H9 (cell line): ENCODE measurements at regions not wholly inside any gene's neighbourhood (a gene's known extent, or its start where the extent isn't known, plus 50 kb on each side); places are given as distances from the start of the nearest gene placed in this dataset.

ENCODE experiments used
- DNase-seq: peaks from one replicate; pipeline ENCODE4 v3.0.0-alpha.2; 2017
- H2AFZ ChIP-seq: one replicate; pipeline ENCODE4 v1.6.1; 2013; ENCODE audit warnings: mild to moderate bottlenecking, low read length, control low read depth, moderate library complexity
- H2AK5ac ChIP-seq: 2 replicates; pipeline ENCODE4 v1.6.1; 2013; ENCODE audit warnings: low read length, control low read depth, mixed read lengths; ENCODE audit not compliant: insufficient read length
- H2BK120ac ChIP-seq: one replicate; pipeline ENCODE4 v1.6.1; 2013; ENCODE audit warnings: low read depth, mild to moderate bottlenecking, low read length, control low read depth, inconsistent platforms; ENCODE audit not compliant: poor library complexity, severe bottlenecking
- H2BK12ac ChIP-seq: 2 replicates; pipeline ENCODE4 v1.6.1; 2013; ENCODE audit warnings: low read length, control low read depth, mixed read lengths, low read depth; ENCODE audit not compliant: insufficient read length
- H2BK15ac ChIP-seq: 2 replicates; pipeline ENCODE4 v1.6.1; 2013; ENCODE audit warnings: low read depth, low read length, control low read depth
- H2BK20ac ChIP-seq: one replicate; pipeline ENCODE4 v1.6.1; 2013; ENCODE audit warnings: low read depth, mild to moderate bottlenecking, low read length, control low read depth, inconsistent platforms; ENCODE audit not compliant: poor library complexity, severe bottlenecking
- H2BK5ac ChIP-seq: 2 replicates; pipeline ENCODE4 v1.6.1; 2013; ENCODE audit warnings: low read length, control low read depth, mixed read lengths; ENCODE audit not compliant: insufficient read length
- H3K14ac ChIP-seq: 2 replicates; pipeline ENCODE4 v1.6.1; 2013; ENCODE audit warnings: low read length, control low read depth; ENCODE audit not compliant: insufficient read depth
- H3K18ac ChIP-seq: 2 replicates; pipeline ENCODE4 v1.6.1; 2013; ENCODE audit warnings: low read depth, mild to moderate bottlenecking, mixed read lengths, low read length, control low read depth; ENCODE audit not compliant: insufficient read length
- H3K23ac ChIP-seq: 2 replicates; pipeline ENCODE4 v1.6.1; 2013; ENCODE audit warnings: low read length, control low read depth, mixed read lengths, low read depth; ENCODE audit not compliant: insufficient read length
- H3K23me2 ChIP-seq: 2 replicates; pipeline ENCODE4 v1.6.1; 2013; ENCODE audit warnings: low read depth, mild to moderate bottlenecking, mixed read lengths, low read length, control low read depth; ENCODE audit not compliant: insufficient read length, poor library complexity, severe bottlenecking
- H3K27ac ChIP-seq: 2 replicates; pipeline ENCODE4 v1.5.1; 2013; ENCODE audit warnings: low read length, control low read depth, mixed read lengths, low read depth; ENCODE audit not compliant: insufficient read length
- H3K27me3 ChIP-seq: 2 replicates; pipeline ENCODE4 v1.6.1; 2013; ENCODE audit warnings: low read length, control low read depth, inconsistent platforms; ENCODE audit not compliant: insufficient read depth
- H3K4ac ChIP-seq: 2 replicates; pipeline ENCODE4 v1.6.1; 2013; ENCODE audit warnings: low read depth, mild to moderate bottlenecking, control low read depth, inconsistent platforms, low read length, moderate library complexity
- H3K4me1 ChIP-seq: 2 replicates; pipeline ENCODE4 v1.6.1; 2013; ENCODE audit warnings: low read length, control low read depth, inconsistent platforms; ENCODE audit not compliant: insufficient read depth
- H3K4me2 ChIP-seq: 2 replicates; pipeline ENCODE4 v1.6.1; 2013; ENCODE audit warnings: low read length, control low read depth, mixed read lengths; ENCODE audit not compliant: insufficient read length, insufficient read depth
- H3K56ac ChIP-seq: 2 replicates; pipeline ENCODE4 v1.6.1; 2013; ENCODE audit warnings: low read depth, mild to moderate bottlenecking, mixed read lengths, low read length, control low read depth; ENCODE audit not compliant: insufficient read length
- H3K79me1 ChIP-seq: 2 replicates; pipeline ENCODE4 v1.6.1; 2013; ENCODE audit warnings: low read depth, mild to moderate bottlenecking, moderate library complexity, low read length, control low read depth, inconsistent platforms; ENCODE audit not compliant: insufficient read depth, poor library complexity, severe bottlenecking
- H3K79me2 ChIP-seq: 2 replicates; pipeline ENCODE4 v1.6.1; 2013; ENCODE audit warnings: low read length, control low read depth, inconsistent platforms; ENCODE audit not compliant: insufficient read depth
- H3K9ac ChIP-seq: 2 replicates; pipeline ENCODE4 v1.6.1; 2013; ENCODE audit warnings: low read length, control low read depth, mixed read lengths; ENCODE audit not compliant: insufficient read length; ENCODE audit errors: extremely low read depth
- H3K9me3 ChIP-seq: one replicate; pipeline ENCODE4 v1.6.1; 2013; ENCODE audit warnings: low read depth, low read length, inconsistent platforms; ENCODE audit not compliant: control insufficient read depth
- H3T11ph ChIP-seq: one replicate; pipeline ENCODE4 v1.6.1; 2013; ENCODE audit warnings: mild to moderate bottlenecking, low read length, control low read depth, inconsistent platforms
- H4K20me1 ChIP-seq: one replicate; pipeline ENCODE4 v1.6.1; 2013; ENCODE audit not compliant: control insufficient read depth, insufficient read length, insufficient read depth
- H4K5ac ChIP-seq: 2 replicates; pipeline ENCODE4 v1.6.1; 2013; ENCODE audit warnings: low read depth, mild to moderate bottlenecking, mixed read lengths, low read length, control low read depth; ENCODE audit not compliant: insufficient read length
- H4K8ac ChIP-seq: replicated peaks from 2 replicates; pipeline ENCODE4 v1.6.1; 2013; ENCODE audit warnings: low read length, control low read depth, mixed read lengths, low read depth; ENCODE audit not compliant: insufficient read length
- H4K91ac ChIP-seq: 2 replicates; pipeline ENCODE4 v1.6.1; 2013; ENCODE audit warnings: low read depth, mild to moderate bottlenecking, moderate library complexity, mixed read lengths, low read length, control low read depth; ENCODE audit not compliant: insufficient read length
- H3K27ac Mint-ChIP-seq, 3 experiments: 2 replicates in 2 of 3; 3 replicates in 1 of 3; pipeline ENCODE4 v1.8.0; 2020 to 2021; ENCODE audit warnings: mixed read lengths in 3 of 3, mild to moderate bottlenecking in 1 of 3, moderate library complexity in 1 of 3
- H3K27me3 Mint-ChIP-seq: 2 replicates; pipeline ENCODE4 v1.8.0; 2021; ENCODE audit warnings: low read depth, mild to moderate bottlenecking, moderate library complexity, mixed read lengths
- H3K36me3 Mint-ChIP-seq, 3 experiments: 2 replicates in 2 of 3; 3 replicates in 1 of 3; pipeline ENCODE4 v1.8.0; 2020 to 2021; ENCODE audit warnings: low read depth in 3 of 3, mixed read lengths in 3 of 3; ENCODE audit not compliant: insufficient read depth in 1 of 3
- H3K4me1 Mint-ChIP-seq, 2 experiments: 2 replicates each; pipeline ENCODE4 v1.8.0; 2020; ENCODE audit warnings: mixed read lengths in 2 of 2
- H3K4me3 Mint-ChIP-seq, 2 experiments: 2 replicates in 1 of 2; 3 replicates in 1 of 2; pipeline ENCODE4 v1.8.0; 2020 to 2021; ENCODE audit warnings: mild to moderate bottlenecking in 2 of 2, mixed read lengths in 2 of 2, moderate library complexity in 1 of 2
- H3K9me3 Mint-ChIP-seq, 2 experiments: 2 replicates in 1 of 2; 3 replicates in 1 of 2; pipeline ENCODE4 v1.8.0; 2020; ENCODE audit warnings: mild to moderate bottlenecking in 2 of 2, mixed read lengths in 2 of 2, moderate library complexity in 1 of 2
- CTCF ChIP-seq: fragments of 200-600 bp; sonication (generic); conservative IDR thresholded peaks from 3 replicates; pipeline ENCODE4 v1.8.0; 2021; ENCODE audit warnings: antibody characterized with exemption, mild to moderate bottlenecking
- WGBS: extraction: QIAGEN DNeasy Blood & Tissue Kit; methylation state at CpG from one replicate; pipeline ENCODE4 v1.1.7; 2013; ENCODE audit warnings: missing lambda C conversion rate, low lambda C conversion rate, mixed read lengths; ENCODE audit not compliant: insufficient read length; ENCODE audit errors: extremely low coverage; 5-methylcytosine and 5-hydroxymethylcytosine counted together

- Histone ChIP-seq H3K9me3 (no peaks in the 10 kb centered on the region), H4K91ac (no peak overlapping the region), H4K5ac (no peak overlapping the region), H2BK5ac (no peak overlapping the region), H3K23me2 (no peaks in the 10 kb centered on the region), H3K27ac (no peak overlapping the region), H3K79me1 (no peaks in the 10 kb centered on the region), H3K23ac (no peak overlapping the region), H4K8ac (no peak overlapping the region), H3K56ac (no peak overlapping the region), H3T11ph (no peak overlapping the region), H2BK15ac (no peak overlapping the region), H2BK120ac (no peak overlapping the region), H2BK20ac (no peak overlapping the region), H2BK12ac (no peak overlapping the region), H3K4me1 (no peaks in the 10 kb centered on the region), H3K27me3 (no peaks in the 10 kb centered on the region), H3K4ac (no peak overlapping the region), H2AK5ac (no peak overlapping the region), H3K9ac (no peak overlapping the region), H3K18ac (no peak overlapping the region), H4K20me1 (no peaks in the 10 kb centered on the region), H3K14ac (no peak overlapping the region), H2AFZ (no peak overlapping the region), H3K79me2 (no peaks in the 10 kb centered on the region), H3K4me2 (no peak overlapping the region)
- TF ChIP-seq CTCF = no peak
- WGBS = no CpG with 5 or more reads among the region's 2 CpGs
- Mint-ChIP-seq H3K27me3 (no peaks in the 10 kb centered on the region), H3K27ac (no peak overlapping the region), H3K9me3 (no peaks in the 10 kb centered on the region), H3K4me1 (peaks cover 0 to 3% of the 10 kb centered on the region in 2 experiments; a peak in 2 of 4 replicates), H3K36me3 (no peaks in the 10 kb centered on the region), H3K4me3 (no peak overlapping the region)
- no peak for DNase-seq
Observed at GRCh38 chr4:81845273-81845672, 373.6 kb upstream of the RASGEF1B start.
